ENCODE measurements at regions not wholly inside any gene's neighbourhood (a gene's known extent, or its start where the extent isn't known, plus 50 kb on each side); places are given as distances from the start of the nearest gene placed in this dataset.
A peak's percentile ranks its signal among the peaks of the same experiment; 100 is the strongest.
"Not testable (repeated sequence)": the region's sequence is repeated elsewhere in the genome, so short reads cannot be mapped to it uniquely, and the experiment has no call there.

- TF ChIP-seq CTCF (conservative IDR thresholded peaks at IDR 0.05; ENCODE audit: low read length): no peak
- peak; percentile 6 for DNase-seq (ENCODE audit: low read depth)
These were observed 78.3 kb downstream of the BTBD3 start for GRCh38 chr20:11995805-11996567.

DNA sequence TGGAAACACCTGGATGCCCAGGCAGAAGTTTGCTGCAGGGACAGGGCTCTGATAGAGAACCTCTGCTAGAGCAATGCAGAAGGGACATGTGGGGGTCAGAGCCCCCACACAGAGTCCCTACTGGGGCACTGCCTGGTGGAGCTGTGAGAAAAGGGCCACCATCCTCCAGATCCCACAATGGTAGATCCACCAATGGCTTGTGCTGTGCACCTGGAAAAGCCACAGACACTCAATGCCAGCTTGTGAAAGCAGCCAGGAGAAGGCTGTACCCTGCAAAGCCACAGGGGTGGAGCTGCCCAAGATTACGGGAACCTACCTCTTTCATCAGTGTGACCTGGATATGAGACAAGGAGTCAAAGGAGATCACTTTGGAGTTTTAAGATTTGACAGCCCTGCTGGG is 87.1 kb downstream of the BTBD3 start:
- DNase-seq (ENCODE audit: low read depth); H3K4me3 ChIP-seq (ENCODE audit: low read length): not testable (repeated sequence)

More at GRCh38 chr20:11995805-11996567, 78.3 kb downstream of the BTBD3 start:
- H3K4me3 ChIP-seq (ENCODE audit: low read length): no peak overlapping the region

DNA sequence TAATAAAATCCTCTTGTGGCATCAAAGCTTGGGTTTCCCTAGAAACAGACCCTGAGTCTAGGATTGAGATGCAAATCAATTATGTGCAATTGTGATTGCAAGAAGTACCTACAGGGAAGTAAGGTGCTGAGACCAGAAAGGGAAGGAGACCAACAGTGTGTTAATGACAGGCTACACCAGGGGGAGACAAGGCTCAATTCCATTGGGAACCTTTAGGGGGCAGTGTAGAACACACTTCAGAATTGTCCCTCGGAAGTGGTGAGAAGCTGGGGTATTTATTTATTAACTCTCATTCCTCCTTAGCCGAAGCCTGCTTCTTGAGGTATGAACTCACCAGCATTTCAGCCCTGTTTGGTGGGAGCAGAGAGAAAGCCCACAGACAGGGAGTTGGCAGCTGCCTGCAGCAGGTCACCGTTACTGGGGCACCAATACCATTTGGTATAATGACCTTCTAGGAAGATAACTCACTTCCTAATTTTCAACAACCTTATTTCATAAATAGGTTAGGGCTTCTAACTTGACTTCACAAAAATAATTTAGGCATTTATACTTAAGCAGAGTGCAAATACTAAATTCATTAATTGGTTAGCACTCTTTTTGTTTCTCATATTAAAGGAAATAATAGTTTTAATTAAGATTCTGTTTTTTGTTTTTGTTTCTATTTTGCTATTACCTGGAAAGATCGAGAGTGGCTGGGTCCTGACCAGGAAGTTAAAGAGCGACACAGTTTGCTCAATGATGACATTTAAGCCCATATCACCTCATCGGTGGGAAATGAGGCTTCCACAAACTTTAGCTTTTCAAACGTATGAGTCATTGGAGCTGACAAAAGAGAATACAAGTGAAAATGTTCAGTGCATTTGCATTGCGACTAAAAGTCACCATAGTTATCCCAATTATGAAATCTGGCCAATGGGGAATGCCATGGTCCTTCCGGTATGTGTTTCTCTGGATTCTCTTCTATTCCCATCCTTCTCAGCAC is 94.8 kb downstream of the BTBD3 start:
- H3K4me3 ChIP-seq (ENCODE audit: low read length): no peak overlapping the region
- peak; percentile 100 for TF ChIP-seq CTCF (conservative IDR thresholded peaks at IDR 0.05; ENCODE audit: low read length)
- DNase-seq (ENCODE audit: low read depth): peak; percentile 40

- no peak for TF ChIP-seq CTCF (conservative IDR thresholded peaks at IDR 0.05; ENCODE audit: low read length)
- no peak for DNase-seq (ENCODE audit: low read depth)
- H3K4me3 ChIP-seq (ENCODE audit: low read length): no peak overlapping the region
These were observed 96.6 kb downstream of the BTBD3 start for GRCh38 chr20:12014276-12014675.

GRCh38 chr20:12014736-12015135 is 97.0 kb downstream of the BTBD3 start:
- no peak overlapping the region for H3K4me3 ChIP-seq (ENCODE audit: low read length)
- no peak for TF ChIP-seq CTCF (conservative IDR thresholded peaks at IDR 0.05; ENCODE audit: low read length)
- no peak for DNase-seq (ENCODE audit: low read depth)

DNA sequence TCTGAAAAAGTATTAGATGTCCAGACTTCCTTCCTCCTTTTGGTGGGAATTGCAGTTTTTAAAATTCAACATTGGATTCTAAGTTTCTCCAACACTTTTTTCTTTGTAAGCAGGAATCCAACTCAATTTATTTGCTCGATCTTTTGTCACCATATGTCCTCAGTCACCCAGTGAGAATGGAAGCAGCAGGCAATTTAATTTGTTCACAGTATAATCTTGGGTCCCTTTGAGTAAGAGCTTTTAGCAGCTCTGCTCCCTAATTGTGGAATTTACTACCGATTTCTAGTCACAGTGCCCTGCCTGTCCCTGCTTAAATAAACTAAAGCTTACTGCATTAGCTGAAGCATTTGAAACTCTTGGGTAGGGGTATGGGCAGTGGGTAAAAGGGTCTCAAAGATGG is 98.6 kb downstream of the BTBD3 start:
- no peak for DNase-seq (ENCODE audit: low read depth)
- no peak overlapping the region for H3K4me3 ChIP-seq (ENCODE audit: low read length)
- TF ChIP-seq CTCF (conservative IDR thresholded peaks at IDR 0.05; ENCODE audit: low read length): no peak

- TF ChIP-seq CTCF (conservative IDR thresholded peaks at IDR 0.05; ENCODE audit: low read length): no peak
- no peak for DNase-seq (ENCODE audit: low read depth)
- H3K4me3 ChIP-seq (ENCODE audit: low read length): no peak overlapping the region
These were observed 102.0 kb downstream of the BTBD3 start for GRCh38 chr20:12019715-12020114.
